ENCODE measurements at regions not wholly inside any gene's neighbourhood (a gene's known extent, or its start where the extent isn't known, plus 50 kb on each side); places are given as distances from the start of the nearest gene placed in this dataset.
"Not testable (repeated sequence)": the region's sequence is repeated elsewhere in the genome, so short reads cannot be mapped to it uniquely, and the experiment has no call there.

DNA sequence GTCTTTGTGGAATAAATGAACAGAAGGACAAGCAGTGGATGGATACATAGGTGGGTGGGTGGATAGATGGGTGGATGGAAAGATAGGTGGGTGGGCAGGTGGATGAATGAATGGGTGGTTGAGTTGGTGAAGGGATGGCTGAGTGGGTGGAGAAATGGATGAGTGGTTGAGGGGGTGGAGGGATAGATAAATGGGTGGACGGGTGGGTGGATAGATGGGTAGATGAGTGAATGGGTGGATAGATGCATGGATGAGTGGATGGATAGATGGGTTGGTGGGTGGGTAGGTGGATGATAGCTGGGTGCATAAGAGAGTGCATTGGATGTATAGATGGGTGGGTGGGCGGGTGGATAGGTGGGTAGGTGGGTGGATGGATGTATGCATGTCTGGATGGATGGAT is 63.5 kb downstream of the UNC93B1 start:
- not testable (repeated sequence) for DNase-seq

DNA sequence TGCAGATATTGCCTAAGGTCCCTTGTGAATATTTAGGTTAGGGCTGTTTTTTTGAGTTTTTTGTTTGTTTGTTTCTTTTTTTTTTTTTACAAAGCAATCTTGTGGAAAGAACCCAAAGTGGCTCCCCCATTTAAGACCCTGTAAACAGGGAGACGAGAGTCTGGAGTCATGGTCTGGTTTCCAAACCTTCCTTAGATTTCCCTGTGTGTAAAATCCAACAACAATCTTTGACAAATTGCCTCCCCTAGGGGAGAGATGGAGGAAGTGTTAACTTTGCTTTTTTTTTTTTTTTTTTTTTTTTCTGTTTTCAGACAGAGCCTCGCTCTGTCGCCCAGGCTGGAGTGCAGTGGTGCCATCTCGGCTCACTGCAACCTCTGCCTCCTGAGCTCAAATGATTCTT is 64.9 kb downstream of the UNC93B1 start:
- not testable (repeated sequence) for DNase-seq

DNA sequence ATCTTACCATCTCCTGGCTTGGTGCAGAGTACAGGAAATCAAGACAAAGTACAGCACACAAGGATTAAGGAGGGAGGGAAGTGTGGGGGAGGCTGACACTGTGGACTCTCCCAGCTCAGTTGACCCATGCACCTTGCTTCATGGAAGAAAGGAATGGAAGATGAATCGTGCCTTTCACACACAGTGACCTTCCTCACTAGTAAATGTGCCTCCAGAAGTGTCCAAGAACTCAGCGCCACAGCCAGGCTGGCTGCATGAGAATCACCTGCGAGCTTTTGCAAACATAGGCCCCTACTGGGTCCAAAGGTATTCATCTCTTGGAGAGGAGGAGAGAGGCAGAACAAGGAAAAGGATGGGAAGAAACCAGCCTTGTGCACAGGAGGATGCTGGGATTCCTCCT is 65.5 kb downstream of the UNC93B1 start:
- not testable (repeated sequence) for DNase-seq

DNA sequence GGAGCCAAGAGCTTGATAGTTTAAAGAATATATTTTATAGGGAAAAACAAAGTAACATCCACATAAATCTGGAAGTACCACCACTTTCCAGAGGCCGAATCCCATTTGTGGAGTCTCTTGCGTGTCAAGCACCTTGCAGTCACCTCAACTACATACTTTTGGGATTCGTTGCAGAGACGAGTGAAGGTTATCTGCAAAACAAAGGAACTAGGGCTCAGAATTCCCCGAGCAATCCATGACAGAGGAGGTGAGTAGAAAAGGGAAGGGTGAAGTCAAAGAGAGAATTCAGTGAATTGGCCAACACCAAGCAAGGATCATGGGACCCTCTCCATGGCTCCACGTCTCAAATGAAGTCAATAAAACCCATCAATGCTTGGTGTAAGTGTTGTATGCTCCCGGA is 80.3 kb downstream of the UNC93B1 start:
- not testable (repeated sequence) for DNase-seq

DNA sequence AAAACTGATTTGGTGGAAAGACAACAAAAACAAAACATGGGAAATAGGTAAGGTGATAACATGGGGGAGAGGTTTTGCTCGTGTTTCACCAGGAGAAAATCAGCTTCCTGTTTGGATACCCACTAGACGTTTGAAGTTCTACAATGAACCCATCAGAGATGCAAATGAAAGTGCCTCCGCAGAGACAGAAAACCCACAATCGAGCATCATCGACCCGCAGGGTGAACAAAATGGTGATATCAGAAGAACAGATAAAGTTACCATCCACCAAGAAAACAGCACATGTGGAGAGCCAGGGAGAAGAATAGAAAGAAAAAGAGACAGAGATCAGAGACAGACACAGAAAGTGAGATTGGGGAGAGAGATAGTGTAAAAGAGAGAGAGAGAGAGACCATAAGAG is 83.4 kb downstream of the UNC93B1 start:
- DNase-seq = not testable (repeated sequence)

DNA sequence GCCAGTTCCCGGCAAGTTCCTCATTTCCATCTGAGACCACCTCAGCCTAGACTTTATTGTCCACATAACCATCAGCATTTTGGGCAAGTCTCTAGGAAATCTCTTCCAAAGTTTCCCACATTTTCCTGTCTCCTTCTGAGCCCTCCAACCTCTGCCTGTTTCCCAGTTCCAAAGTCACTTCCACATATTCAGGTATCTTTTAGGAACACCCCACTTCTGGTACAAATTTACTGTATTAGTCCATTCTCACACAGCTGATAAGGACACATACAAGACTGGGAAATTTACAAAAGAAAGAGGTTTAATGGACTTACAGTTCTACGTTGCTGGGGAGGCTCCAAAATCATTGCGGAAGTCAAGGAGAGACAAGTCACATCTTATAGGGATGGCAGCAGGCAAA is 91.7 kb downstream of the UNC93B1 start:
- not testable (repeated sequence) for DNase-seq

DNA sequence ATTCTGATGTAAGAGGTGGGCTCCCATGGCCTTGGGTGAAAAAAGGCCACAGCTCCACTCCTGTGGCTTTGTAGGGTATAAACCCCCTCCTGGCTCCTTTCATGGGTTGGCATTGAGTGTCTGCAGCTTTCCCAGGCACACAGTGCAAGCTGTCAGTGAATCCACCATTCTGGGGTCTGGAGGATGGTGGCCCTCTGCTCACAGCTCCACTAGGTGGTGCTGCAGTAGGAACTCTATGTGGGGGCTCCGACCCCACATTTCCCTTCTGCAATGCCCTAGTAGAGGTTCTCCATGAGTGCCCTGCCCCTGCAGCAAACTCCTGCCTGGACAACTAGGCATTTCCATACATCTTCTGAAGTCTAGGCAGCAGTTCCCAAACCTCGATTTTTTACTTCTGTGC is 92.7 kb downstream of the UNC93B1 start:
- DNase-seq = not testable (repeated sequence)

DNA sequence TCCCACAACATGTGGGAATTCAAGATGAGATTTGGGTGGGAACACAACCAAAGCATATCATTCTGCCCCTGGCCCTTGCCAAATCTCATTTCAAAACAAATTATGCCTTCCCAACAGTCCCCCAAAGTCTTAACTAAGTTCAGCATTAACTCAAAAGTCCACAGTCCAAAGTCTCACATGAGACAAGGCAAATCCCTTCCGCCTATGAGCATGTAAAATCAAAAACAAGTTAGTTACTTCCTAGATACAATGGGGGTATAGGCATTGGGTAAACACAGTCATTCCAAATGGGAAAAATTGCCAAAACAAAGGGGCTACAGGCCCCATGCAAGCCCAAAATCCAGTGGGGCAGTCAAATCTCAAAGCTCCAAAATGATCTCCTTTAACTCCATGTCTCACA is 93.1 kb downstream of the UNC93B1 start:
- not testable (repeated sequence) for DNase-seq

DNA sequence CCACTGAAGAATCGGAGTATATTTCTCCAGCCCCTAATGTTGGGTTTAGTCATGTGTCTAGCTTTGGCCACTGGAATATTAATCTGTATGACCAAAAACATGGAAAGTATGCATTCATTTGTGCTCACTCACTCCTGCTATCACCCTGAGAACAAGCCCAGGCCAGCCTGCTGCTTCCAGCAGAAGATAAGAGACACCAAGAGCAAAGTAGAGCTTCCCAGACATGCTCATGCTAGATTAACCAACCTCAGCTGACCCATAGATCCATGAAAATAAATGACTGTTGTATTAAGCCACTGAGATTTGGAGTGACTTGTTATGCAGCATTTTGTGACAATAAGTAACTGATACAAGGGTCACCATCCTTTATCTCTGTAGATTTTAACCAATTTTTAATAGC is 96.9 kb downstream of the UNC93B1 start:
- peak; percentile 35 for DNase-seq

DNA sequence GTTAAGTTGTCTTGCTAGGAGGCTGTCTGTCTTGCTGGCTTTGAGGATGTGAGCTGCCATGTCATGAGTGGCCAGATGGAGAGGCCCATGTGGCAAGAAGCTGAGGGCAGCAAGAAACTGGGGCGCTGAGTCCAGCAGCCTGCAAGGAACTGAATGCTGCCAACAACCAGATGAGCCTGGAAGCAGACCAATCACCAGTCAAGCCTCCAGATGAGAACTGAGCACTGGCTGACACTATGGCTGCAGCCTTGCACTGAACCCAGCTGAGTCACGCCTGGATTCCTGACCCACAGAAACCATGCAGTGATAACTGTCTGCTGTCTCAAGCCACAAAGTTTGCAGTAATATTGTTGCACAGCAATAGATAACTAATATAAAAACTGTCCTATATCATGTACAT is 104.4 kb downstream of the UNC93B1 start:
- peak; percentile 19 for DNase-seq

DNA sequence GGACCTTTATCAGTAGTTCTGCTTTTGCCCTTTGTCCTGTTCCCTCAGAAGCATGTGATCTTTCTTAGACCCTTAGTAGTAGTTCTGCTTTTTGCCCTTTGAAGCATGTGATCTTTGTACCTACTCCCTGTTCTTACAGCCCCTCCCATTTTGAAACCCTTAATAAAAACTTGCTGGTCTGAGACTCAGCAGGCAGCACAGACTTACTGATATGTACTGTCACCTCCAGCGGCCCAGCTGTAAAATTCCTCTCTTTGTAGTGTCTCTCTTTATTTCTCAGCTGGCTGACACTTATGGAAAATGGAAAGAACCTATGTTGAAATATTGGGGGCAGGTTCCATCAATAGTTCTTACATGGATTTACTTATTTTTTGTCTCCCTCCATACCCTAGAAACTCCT is 110.4 kb downstream of the UNC93B1 start:
- not testable (repeated sequence) for DNase-seq

DNA sequence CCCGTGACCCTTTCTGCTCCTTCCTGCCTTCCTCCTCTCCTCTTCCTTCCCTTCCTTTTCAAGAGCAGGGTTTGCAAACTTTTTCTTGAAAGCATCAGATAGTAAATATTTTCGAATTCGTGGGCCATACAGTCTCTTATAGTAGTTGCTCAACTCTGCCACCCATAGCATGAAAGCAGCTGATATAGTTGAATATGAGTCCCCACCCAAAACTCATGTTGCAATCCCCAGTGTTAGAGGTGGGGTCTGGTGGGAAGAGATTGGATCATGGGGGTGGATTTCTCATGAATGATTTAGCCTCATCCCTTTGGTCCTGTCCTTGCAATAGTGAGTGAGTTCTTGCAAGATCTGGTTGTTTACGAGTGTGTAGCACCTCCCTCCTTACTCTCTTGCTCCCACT is 114.3 kb downstream of the UNC93B1 start:
- DNase-seq = not testable (repeated sequence)

DNA sequence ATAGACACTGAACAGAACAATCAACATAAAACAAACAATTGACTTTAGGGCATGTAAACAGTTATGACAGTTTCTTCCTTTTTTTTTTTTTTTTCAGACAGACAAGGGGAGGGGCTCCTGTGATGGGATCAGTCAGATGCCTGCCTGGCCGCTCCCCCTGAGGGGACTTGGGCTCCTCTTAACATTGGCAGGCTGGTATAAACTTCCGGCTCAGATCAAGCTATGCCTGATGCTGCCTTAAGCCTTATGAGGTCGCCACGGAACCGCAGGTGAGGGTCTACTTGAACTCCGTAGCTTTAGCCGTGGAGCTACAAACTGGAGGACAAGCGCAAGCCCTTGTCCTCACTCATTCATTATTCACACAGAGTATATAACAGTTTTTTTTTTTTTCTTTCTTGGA is 115.8 kb downstream of the UNC93B1 start:
- DNase-seq = not testable (repeated sequence)

DNA sequence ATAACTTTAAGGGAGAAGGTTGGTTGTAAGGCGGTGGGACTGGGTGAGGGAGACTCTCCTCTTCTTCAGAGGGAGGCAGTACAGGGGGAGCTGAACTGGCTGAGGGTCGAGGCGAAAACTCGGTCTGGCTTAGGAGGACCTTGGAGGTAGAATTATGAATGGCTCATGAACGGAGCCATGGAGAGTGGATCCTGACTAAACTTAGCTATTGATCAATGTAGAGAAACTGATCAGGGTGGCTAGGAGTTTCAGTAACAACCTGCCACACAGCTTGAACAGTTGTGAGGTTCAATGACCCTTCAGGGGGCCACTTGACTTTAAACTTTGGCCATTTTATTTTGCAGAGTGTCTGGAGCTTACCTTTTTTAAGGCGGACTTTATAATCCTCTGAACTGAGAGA is 117.2 kb downstream of the UNC93B1 start:
- not testable (repeated sequence) for DNase-seq

DNA sequence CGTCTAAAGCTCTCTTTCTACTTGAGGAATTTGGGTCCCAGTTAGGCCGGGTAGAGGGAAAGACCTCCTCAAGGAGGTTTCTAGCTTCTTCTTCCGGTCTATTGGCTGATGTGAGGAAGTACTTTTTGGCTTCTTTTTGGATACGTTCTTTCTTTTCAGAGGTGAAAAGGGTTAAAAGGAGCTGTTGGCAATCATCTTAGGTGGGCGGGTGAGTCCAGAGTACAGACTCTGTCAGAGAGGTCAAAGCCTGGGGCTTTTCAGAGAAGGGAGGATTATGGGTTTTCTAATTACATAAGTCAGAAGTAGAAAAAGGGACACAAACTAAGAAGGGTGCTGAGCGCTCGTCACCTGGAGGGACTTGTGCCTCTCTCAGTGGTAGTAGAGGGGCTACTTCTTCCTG is 117.7 kb downstream of the UNC93B1 start:
- DNase-seq = not testable (repeated sequence)

DNA sequence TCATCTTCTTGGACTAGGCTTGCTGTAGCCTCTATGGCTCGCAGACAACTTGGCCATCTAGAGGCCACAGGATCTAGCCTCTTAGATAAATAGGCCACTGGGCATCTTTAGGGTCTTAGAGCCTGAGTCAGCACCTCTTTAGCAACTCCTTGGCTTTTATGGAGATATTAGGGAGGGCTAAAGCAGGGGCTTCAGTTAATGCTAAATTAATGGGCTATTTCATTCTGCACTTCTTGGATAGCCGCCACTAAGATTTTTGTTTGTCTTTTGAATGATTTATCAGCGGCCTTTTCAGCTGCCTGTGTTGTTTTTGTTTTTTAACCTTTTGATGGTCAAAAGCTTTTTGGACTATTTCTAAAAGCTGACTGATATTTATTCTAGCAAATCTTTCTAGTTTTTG is 118.3 kb downstream of the UNC93B1 start:
- DNase-seq = not testable (repeated sequence)

DNA sequence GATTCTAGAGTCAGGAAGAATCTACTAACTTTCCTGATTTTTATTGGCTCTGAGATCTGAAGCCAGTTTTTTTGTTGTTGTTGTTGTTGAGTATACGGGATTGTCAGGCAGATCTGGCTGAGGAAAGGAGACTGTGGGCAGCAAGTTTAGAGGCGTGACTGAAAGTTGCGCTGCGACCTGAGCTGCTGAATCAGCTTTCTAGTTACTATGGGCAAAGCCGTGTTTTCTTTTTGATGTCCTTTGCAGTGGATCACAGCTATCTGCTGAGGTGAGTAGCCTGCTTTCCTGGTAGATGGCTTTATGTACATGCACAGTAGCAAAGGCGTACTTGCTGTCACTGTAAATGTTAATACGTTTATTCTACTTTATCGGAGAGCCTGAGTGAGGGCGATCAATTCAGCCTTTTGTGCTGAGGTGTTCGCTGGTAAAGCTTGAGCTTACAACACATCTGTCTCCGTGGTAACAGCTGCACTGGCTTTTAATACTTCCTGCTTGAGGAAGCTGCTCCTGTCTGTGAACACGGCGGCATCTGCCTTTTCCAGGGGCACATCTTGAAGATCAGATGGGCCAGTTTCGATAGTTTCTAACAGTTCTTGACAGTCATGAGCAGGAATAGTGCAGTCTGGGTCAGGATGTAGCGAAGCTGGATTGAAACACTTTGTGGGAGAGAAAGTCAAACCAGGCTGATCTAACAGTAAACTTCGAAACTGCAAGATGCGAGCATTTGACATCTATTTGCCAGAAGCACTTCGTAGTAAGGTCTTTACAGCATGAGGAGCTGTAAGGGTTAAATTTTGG is 118.9 kb downstream of the UNC93B1 start:
- not testable (repeated sequence) for DNase-seq

DNA sequence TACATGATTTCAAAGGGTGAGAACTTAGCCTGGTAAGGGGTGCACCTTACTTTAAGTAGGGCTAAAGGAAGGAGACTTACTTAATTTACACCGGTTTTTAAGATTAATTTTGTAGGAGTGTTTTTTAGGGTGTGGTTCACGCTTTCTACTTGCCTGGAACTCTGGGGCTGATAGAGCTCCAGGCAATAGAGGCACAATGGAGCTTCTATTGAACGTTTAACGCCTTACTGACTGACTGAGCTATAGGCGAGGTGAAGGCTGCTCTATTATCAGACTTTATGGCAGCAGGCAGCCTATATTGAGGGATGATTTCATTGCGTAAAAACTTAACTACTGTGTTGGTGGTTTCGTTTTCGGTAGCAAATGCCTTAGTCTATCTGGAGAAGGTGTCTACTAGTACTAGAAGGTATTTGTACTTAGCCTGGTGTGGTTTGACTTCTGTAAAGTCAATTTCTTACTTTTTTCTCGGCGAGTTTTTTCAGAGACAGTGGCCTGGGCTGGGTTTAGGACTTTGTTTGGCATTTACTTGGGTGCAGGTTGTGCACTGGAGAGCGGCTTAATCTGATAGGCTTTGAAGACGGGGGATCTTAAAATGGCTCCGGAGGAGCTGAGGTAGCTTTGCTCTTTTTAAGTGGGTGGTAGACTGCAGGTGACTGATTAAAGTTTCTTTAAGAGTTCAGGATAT is 119.7 kb downstream of the UNC93B1 start:
- not testable (repeated sequence) for DNase-seq

DNA sequence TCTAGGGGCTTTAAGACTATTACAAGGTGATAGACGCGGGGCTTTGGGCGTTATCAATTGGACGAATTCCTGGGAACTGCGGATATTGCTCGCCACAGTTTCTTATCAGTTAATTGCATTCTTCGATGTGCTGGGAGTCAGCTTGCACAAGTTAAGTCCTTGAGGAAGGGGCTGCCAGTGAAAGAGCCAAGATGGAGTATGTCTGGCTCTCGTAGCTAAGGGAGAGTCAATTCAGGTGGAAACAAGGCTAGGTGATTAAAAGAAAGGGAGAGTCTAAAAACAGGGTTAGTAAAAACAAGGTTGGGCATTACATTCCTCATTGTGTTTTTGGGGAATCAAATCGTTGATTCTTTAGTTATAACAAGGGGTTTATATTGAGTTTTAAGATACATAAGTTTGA is 121.6 kb downstream of the UNC93B1 start:
- not testable (repeated sequence) for DNase-seq

DNA sequence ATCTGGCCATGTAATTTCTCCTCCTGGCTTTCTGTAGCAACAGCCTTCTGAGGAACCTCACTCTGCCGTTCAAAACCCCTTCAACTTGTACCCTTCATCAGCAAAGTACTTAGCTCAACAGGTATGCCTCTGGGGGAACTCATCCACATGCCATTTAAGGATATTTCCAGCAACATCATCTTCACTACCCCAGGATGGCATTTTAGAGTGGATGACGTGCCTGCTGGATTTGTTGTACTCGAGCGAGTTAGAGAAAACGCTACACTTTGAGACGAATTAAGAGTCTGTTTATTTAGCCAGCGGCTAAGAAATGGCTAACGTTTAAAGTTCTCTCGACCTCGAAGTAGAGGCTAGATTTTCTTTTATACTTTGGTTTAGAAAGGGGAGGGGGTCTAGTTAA is 122.1 kb downstream of the UNC93B1 start:
- not testable (repeated sequence) for DNase-seq

DNA sequence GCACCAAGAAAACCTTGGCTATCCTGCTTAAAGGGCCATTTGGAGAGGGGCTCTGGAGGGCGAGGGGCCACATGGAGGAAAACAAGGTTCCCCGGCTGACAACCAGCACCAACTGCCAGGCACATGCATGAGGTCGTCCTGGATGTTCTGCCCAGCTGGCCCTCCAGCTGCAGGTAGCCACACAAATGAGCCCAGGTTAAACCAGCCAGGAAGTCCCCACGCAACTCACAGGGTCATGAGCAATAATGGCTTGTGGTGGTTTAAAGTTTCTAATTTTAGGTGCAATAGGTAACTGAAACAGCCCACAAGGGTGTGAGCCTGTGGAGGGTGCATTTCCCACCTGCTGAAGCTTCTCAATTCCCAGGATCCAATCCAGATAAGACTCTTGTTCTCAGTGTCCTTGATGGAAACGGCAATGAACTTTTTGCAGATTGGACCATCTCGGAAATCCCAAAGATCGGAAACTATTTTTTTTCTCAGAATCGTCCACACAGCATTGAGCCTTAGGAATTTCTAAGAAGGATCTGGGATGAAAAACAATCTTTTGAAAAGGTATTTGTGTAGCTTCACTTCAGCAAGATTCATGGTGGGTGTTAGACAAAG is 123.2 kb downstream of the UNC93B1 start:
- not testable (repeated sequence) for DNase-seq

DNA sequence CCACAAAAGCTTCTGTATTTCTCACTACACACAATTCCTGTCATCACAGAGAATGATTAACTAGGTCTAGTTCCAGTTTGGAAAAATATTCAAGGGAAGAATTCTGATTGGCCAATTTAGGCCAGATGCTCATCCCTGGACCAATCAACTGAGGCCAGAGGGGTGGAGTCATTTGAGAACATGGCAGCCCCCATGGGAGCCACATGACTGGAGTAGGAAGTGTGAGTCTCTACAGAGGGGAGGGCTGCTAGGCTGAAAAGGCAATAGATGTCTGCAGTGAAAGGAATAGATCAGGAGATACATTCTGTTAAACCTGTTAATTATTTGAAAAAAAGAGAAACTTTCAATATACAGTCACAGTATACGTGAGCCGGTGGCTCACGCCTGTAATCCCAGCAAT is 125.2 kb downstream of the UNC93B1 start:
- peak; percentile 21 for DNase-seq

DNA sequence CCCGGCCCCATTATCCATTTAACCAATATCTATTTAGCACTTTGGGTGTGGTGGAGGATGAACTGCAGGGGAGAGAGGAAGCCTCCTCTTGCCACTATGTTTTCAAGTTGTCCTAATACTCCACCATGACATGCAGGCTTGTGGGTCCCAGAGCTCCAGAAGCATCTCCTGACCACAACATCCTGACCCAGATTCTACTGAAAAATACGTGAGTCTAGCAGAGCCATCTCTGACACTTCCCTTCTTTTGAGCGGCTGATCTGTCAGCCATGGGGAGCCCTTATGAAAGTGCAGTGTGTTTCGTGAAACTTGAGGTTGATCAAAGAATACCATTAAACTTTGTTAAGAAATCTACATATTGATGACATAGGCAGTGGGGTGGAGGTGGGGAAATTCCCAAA is 126.6 kb downstream of the UNC93B1 start:
- not testable (repeated sequence) for DNase-seq

DNA sequence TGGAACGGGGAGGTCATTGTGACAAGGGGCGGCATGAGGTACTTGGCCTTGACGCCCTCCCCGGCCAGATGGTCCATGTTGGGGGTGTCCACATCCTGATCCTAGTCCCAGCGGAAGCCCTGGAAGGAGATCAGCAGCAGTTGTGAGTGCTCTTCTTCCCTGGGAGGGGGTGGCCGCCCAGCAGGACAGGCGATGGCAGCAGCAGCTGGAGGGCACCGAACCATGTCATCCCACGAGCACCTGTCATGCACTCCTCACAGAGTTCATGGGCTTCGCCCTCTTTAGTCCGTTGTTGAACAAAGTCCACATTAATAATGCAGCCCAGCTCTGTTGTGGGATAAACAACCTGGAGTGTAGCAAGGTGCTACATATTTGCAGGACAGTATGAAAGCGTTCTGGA is 130.7 kb downstream of the UNC93B1 start:
- DNase-seq = not testable (repeated sequence)

Measured in hematopoietic multipotent progenitor cell treated with erythropoietin and hydrocortisone succinate and interleukin-3 and kit ligand, for 4 days (in vitro differentiated cells).